ENCODE measurements at regions not wholly inside any gene's neighbourhood (a gene's known extent, or its start where the extent isn't known, plus 50 kb on each side); places are given as distances from the start of the nearest gene placed in this dataset.

DNA sequence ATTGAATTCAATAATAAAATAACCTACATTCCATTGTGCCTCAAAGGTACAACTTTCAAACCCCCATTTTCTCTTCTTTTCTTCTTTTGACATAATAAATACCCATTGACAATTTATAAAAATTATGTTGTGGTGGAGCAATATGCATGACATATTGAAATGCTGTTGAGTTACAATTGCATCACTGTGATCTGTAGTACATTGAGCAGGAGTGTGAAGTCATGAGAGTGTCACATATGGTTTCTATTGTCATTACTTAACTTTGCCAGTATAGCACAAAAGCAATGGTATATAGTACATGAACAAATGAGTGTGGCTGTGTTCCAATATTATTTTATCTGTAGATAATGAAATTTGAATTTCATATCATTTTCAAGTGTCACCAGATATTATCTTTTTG lies 441.3 kb downstream of the GJA1 start:
- intact Hi-C loops (cut with micrococcal nuclease; ENCODE audit: unreplicated experiment) = no loop called here
- no peak overlapping the region for H3K27ac ChIP-seq (ENCODE audit: low read length)
- no peak for ATAC-seq
- H3K27me3 ChIP-seq (ENCODE audit: control insufficient read depth, insufficient read depth, low read length) = no peaks in the 10 kb centered on the region
- POLR2A ChIA-PET = no interaction called here
- CTCF ChIA-PET = no interaction called here
- no peaks in the 10 kb centered on the region for H3K9me3 ChIP-seq (ENCODE audit: control insufficient read depth, insufficient read depth, low read depth, low read length)
- DNase-seq (ENCODE audit: low read depth, low spot score) = no peak
- in situ Hi-C loops (cut with HindIII; ENCODE audit: low pct_unique_long_range_greater_than_20kb, low sequenced_read_pairs) = no loop called here
- H3K4me1 ChIP-seq (ENCODE audit: control insufficient read depth, insufficient read depth, low read length) = no peaks in the 10 kb centered on the region
- no peak overlapping the region for H3K4me3 ChIP-seq (ENCODE audit: low read depth in 2 of 2, low read length in 2 of 2)
- TF ChIP-seq SIN3A (IDR thresholded peaks at IDR 0.05; ENCODE audit: borderline replicate concordance, insufficient read depth, low read depth, low read length) (no peak), POLR2AphosphoS5 (IDR thresholded peaks at IDR 0.05; ENCODE audit: low read depth, low read length) (no peak), TCF7L2 (IDR thresholded peaks at IDR 0.05; ENCODE audit: low read depth, low read length) (no peak)
- TF ChIP-seq, protein P1, sequence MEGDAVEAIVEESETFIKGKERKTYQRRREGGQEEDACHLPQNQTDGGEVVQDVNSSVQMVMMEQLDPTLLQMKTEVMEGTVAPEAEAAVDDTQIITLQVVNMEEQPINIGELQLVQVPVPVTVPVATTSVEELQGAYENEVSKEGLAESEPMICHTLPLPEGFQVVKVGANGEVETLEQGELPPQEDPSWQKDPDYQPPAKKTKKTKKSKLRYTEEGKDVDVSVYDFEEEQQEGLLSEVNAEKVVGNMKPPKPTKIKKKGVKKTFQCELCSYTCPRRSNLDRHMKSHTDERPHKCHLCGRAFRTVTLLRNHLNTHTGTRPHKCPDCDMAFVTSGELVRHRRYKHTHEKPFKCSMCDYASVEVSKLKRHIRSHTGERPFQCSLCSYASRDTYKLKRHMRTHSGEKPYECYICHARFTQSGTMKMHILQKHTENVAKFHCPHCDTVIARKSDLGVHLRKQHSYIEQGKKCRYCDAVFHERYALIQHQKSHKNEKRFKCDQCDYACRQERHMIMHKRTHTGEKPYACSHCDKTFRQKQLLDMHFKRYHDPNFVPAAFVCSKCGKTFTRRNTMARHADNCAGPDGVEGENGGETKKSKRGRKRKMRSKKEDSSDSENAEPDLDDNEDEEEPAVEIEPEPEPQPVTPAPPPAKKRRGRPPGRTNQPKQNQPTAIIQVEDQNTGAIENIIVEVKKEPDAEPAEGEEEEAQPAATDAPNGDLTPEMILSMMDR (IDR thresholded peaks at IDR 0.05) = no peak
- TF ChIP-seq, protein P2, sequence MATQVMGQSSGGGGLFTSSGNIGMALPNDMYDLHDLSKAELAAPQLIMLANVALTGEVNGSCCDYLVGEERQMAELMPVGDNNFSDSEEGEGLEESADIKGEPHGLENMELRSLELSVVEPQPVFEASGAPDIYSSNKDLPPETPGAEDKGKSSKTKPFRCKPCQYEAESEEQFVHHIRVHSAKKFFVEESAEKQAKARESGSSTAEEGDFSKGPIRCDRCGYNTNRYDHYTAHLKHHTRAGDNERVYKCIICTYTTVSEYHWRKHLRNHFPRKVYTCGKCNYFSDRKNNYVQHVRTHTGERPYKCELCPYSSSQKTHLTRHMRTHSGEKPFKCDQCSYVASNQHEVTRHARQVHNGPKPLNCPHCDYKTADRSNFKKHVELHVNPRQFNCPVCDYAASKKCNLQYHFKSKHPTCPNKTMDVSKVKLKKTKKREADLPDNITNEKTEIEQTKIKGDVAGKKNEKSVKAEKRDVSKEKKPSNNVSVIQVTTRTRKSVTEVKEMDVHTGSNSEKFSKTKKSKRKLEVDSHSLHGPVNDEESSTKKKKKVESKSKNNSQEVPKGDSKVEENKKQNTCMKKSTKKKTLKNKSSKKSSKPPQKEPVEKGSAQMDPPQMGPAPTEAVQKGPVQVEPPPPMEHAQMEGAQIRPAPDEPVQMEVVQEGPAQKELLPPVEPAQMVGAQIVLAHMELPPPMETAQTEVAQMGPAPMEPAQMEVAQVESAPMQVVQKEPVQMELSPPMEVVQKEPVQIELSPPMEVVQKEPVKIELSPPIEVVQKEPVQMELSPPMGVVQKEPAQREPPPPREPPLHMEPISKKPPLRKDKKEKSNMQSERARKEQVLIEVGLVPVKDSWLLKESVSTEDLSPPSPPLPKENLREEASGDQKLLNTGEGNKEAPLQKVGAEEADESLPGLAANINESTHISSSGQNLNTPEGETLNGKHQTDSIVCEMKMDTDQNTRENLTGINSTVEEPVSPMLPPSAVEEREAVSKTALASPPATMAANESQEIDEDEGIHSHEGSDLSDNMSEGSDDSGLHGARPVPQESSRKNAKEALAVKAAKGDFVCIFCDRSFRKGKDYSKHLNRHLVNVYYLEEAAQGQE (IDR thresholded peaks at IDR 0.05; ENCODE audit: insufficient read depth in 1 of 2, low read depth in 2 of 2, low read length in 1 of 2) = no peak
- H3K36me3 ChIP-seq (ENCODE audit: control insufficient read depth, insufficient read depth, low read length) = no peaks in the 10 kb centered on the region
- no TSS peak for BruUV-seq (replicated peaks)

GRCh38 chr6:121879149-121879548 lies 443.7 kb downstream of the GJA1 start:
- in situ Hi-C loops (cut with HindIII; ENCODE audit: low pct_unique_long_range_greater_than_20kb, low sequenced_read_pairs) = no loop called here
- H3K4me3 ChIP-seq (ENCODE audit: low read depth in 2 of 2, low read length in 2 of 2) = no peak overlapping the region
- BruUV-seq (replicated peaks) = no TSS peak
- CTCF ChIA-PET = no interaction called here
- H3K9me3 ChIP-seq (ENCODE audit: control insufficient read depth, insufficient read depth, low read depth, low read length) = no peaks in the 10 kb centered on the region
- intact Hi-C loops (cut with micrococcal nuclease; ENCODE audit: unreplicated experiment) = no loop called here
- no peak overlapping the region for H3K27ac ChIP-seq (ENCODE audit: low read length)
- TF ChIP-seq, protein P2 (IDR thresholded peaks at IDR 0.05; ENCODE audit: insufficient read depth in 1 of 2, low read depth in 2 of 2, low read length in 1 of 2) = no peak
- TF ChIP-seq, protein P1 (IDR thresholded peaks at IDR 0.05) = no peak
- TF ChIP-seq POLR2AphosphoS5 (IDR thresholded peaks at IDR 0.05; ENCODE audit: low read depth, low read length) (no peak), TCF7L2 (IDR thresholded peaks at IDR 0.05; ENCODE audit: low read depth, low read length) (no peak), SIN3A (IDR thresholded peaks at IDR 0.05; ENCODE audit: borderline replicate concordance, insufficient read depth, low read depth, low read length) (no peak)
- no peaks in the 10 kb centered on the region for H3K27me3 ChIP-seq (ENCODE audit: control insufficient read depth, insufficient read depth, low read length)
- ATAC-seq (no peak), DNase-seq (ENCODE audit: low read depth, low spot score) (no peak)
- H3K4me1 ChIP-seq (ENCODE audit: control insufficient read depth, insufficient read depth, low read length) = no peaks in the 10 kb centered on the region
- H3K36me3 ChIP-seq (ENCODE audit: control insufficient read depth, insufficient read depth, low read length) = no peaks in the 10 kb centered on the region
- POLR2A ChIA-PET = no interaction called here

All from Panc1 (cell line).